ENCODE measurements at regions not wholly inside any gene's neighbourhood (a gene's known extent, or its start where the extent isn't known, plus 50 kb on each side); places are given as distances from the start of the nearest gene placed in this dataset.

- no peak for TF ChIP-seq CTCF (conservative IDR thresholded peaks at IDR 0.05; ENCODE audit: low read depth, low read length)
- TF ChIP-seq EZH2 (IDR thresholded peaks at IDR 0.05; ENCODE audit: borderline replicate concordance, low read depth, low read length, poor library complexity, severe bottlenecking): no peak
These were observed 339.2 kb downstream of the EN1 start for GRCh38 chr2:118508282-118508681.

Measured in A673 (cell line).